Activated T-cell treated with anti-CD3 and anti-CD28 coated beads, Interleukin-2, amount 50 U/mL, for 72 hours (primary cell): ENCODE measurements at regions not wholly inside any gene's neighbourhood (a gene's known extent, or its start where the extent isn't known, plus 50 kb on each side); places are given as distances from the start of the nearest gene placed in this dataset.

Source experiments
- ATAC-seq, 2 donors: fragments of 150-1000 bp; cut with Tn5 transposase; replicated peaks in 1 of 2; 2 replicates each; pipeline ENCODE4 v1.10.0; 2021; ENCODE audit warnings: moderate library complexity in 2 of 2, mild to moderate bottlenecking in 1 of 2
- DNase-seq, 2 donors: peaks; one replicate each; pipeline ENCODE4 v3.0.0; 2021 to 2022; ENCODE audit warnings: mixed read lengths in 1 of 2
- H3K27ac Mint-ChIP-seq: one replicate; pipeline ENCODE4 v1.8.0; 2022; ENCODE audit warnings: mild to moderate bottlenecking, moderate library complexity, mixed read lengths
- H3K27me3 Mint-ChIP-seq: one replicate; pipeline ENCODE4 v1.8.0; 2022; ENCODE audit warnings: low read depth, mixed read lengths
- H3K36me3 Mint-ChIP-seq, 2 donors: one replicate each; pipeline ENCODE4 v1.8.0; 2022; ENCODE audit warnings: mixed read lengths in 2 of 2, mild to moderate bottlenecking in 1 of 2; ENCODE audit not compliant: insufficient read depth in 2 of 2
- H3K4me1 Mint-ChIP-seq: one replicate; pipeline ENCODE4 v1.8.0; 2022; ENCODE audit warnings: low read depth, mixed read lengths
- H3K4me3 Mint-ChIP-seq, 2 donors: one replicate each; pipeline ENCODE4 v1.8.0; 2022; ENCODE audit warnings: mild to moderate bottlenecking in 2 of 2, mixed read lengths in 2 of 2, moderate library complexity in 2 of 2
- H3K9me3 Mint-ChIP-seq, 2 donors: one replicate each; pipeline ENCODE4 v1.8.0; 2022; ENCODE audit warnings: mixed read lengths in 2 of 2

DNA sequence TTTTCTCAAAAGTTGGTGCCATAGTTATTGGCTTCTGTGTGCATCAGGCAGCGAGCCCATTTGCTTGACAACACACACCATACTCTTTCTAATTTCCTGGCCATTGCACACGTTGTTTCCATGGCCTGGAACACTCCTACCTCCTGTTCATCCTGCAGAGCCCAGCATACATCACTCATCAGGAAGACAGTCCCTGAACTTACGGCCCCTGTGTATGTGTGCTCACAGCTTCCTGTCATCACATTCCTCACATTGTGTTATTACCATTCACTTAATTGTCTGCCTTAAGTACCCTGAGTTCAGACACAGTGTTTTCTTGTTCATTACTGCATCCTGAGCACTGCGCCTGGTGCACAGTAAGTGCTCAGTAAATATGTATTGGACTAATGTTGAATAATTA lies 355.9 kb downstream of the PRELID2 start:
- Mint-ChIP-seq H3K27me3 (no peaks in the 10 kb centered on the region), H3K27ac (no peak overlapping the region), H3K36me3 (no peaks in the 10 kb centered on the region), H3K4me3 (no peak overlapping the region), H3K4me1 (no peaks in the 10 kb centered on the region), H3K9me3 (peaks cover 2 to 3% of the 10 kb centered on the region in 2 donors)
- no peak for DNase-seq
- ATAC-seq, result no peak

DNA sequence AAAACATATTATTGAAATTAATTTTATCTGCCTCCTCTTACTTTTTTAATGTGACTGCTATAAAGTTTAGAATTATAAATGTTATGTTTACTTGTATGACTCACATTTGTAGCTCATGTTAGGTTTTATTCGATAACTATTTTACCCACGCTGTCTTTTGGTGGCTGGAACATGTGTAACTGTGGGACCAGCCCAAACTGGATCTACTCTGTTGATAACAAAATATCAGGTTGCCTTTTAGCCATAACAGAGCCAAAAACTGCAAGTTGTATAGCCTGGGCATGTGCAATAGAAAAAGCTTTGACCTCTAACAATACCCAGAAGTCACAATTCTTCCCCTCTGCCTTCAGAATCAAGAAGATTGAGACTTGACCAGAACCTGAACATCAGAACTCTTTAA lies 356.5 kb downstream of the PRELID2 start:
- H3K27me3 Mint-ChIP-seq, result no peaks in the 10 kb centered on the region
- no peak overlapping the region for H3K4me3 Mint-ChIP-seq
- H3K9me3 Mint-ChIP-seq, result peaks cover 0 to 2% of the 10 kb centered on the region in 2 donors
- DNase-seq, result no peak
- no peak overlapping the region for H3K27ac Mint-ChIP-seq
- no peak for ATAC-seq
- H3K4me1 Mint-ChIP-seq, result no peaks in the 10 kb centered on the region
- H3K36me3 Mint-ChIP-seq, result no peaks in the 10 kb centered on the region

DNA sequence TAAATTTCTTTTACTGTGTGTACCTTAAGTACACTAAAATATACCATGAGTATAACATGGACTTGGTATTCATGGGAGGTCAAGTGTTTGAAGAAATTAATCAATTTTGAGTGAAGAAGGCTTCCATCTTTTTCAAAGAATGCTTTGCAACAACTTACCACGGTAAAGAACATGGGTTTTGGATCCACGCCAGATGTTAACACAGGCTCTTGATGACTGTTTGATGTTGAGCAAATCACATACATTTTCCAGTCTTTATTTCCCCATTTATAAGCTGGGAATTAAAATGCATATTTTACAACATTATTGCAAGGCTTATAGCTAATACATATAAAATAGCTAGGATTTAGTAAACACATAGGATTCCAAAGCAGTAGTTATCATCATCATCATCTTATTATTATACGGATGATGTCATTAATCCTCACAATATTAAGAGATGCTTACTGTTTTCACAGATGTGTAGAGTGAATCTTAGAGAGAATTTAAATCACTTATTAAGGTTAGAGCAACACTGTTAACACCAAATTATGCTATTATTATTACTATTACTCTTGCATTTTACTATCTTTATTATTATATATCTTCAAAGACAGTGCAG lies 362.0 kb downstream of the PRELID2 start:
- peaks cover 0 to 2% of the 10 kb centered on the region in 2 donors for H3K9me3 Mint-ChIP-seq
- no peaks in the 10 kb centered on the region for H3K27me3 Mint-ChIP-seq
- H3K36me3 Mint-ChIP-seq, result no peaks in the 10 kb centered on the region
- ATAC-seq (no peak), DNase-seq (no peak)
- H3K4me1 Mint-ChIP-seq, result no peaks in the 10 kb centered on the region
- no peak overlapping the region for H3K4me3 Mint-ChIP-seq
- no peak overlapping the region for H3K27ac Mint-ChIP-seq

DNA sequence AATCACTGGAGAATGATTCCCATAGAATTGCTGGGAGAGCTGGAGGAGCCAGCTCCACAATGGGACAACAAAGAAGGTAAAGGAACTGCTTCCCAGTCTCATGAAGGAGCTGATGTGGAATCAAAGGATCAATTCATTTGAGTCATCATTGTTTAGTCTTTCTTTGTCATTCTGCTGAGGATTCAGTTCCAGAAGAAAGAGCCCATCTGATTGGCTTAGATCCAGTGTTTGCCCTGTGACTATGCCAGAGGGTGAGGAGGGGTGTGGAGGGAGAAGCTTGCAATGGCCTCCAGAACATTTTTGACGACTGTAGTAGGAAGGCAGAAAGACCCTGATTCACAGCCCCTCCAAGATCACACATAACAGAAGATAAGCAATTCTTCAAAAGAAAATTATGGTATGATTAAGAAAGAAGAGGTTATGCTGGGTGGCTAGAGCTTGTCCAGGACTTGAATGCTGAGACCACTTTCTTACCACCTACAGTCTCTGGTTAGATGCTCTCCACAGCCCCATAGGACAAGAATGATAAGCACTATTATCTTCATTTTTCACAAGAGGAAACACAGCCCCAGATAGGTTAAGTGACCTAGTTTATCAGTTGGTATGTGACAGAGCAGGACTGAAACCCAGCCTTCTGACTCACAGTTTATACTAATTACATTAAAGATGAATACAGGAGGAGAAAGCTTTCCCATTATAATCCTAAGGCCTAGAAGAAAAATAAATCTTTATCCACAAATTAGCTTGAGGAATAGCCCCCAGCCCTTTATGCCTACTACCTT lies 363.1 kb downstream of the PRELID2 start:
- DNase-seq (no peak), ATAC-seq (no peak)
- Mint-ChIP-seq H3K9me3 (peaks cover 0 to 2% of the 10 kb centered on the region in 2 donors), H3K4me1 (no peaks in the 10 kb centered on the region), H3K4me3 (no peak overlapping the region), H3K27ac (no peak overlapping the region), H3K27me3 (no peaks in the 10 kb centered on the region), H3K36me3 (no peaks in the 10 kb centered on the region)

DNA sequence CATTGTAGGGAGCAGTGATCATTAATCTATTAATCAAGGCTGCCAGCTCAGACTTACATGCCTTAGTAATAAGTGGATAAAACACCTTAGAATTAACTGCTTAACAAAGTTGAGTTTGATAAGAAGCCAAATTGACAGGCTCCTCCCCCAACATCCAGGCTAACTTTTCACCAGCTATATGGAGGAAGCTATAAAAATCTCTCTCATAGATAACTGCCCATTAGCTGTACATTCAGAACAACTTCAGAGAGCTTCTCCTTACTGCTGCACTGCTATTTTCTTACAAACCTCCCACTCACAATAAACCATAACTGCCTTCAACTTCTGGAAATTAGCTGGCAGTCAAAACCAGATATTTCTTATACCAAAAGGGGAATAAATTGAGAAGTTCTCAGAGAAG lies 364.1 kb downstream of the PRELID2 start:
- Mint-ChIP-seq H3K9me3 (peaks cover 0 to 2% of the 10 kb centered on the region in 2 donors), H3K4me3 (no peak overlapping the region), H3K27ac (no peak overlapping the region), H3K4me1 (no peaks in the 10 kb centered on the region), H3K27me3 (no peaks in the 10 kb centered on the region), H3K36me3 (no peaks in the 10 kb centered on the region)
- ATAC-seq (no peak), DNase-seq (no peak)

DNA sequence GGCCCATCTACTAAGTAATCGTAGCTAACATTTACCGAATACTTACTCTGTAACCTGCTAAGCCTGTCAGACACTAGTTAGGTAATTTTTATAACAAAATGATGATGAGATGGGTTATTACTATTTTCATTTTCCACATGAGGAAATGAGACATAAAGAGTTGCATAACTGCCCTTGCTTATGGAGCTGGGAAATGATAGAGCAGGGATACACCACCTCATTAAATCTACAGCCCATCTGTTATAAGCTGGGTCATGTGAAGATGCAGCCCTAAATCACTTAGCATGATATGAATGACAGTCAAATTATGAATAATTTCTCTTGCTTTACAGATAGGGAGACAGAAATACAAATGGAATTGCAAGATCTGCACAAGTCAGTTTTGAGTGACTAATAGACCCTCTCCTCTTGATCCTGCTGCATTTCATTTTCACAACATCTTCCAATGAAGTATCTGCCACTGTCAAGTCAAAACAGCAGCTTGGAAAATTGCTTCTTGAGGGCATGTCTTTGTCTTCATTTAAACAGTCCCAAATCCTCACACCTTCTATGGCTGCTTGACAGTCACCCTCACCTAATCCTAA lies 364.7 kb downstream of the PRELID2 start:
- no peaks in the 10 kb centered on the region for H3K27me3 Mint-ChIP-seq
- no peaks in the 10 kb centered on the region for H3K36me3 Mint-ChIP-seq
- H3K4me3 Mint-ChIP-seq, result no peak overlapping the region
- ATAC-seq, result no peak
- H3K27ac Mint-ChIP-seq, result no peak overlapping the region
- no peak for DNase-seq
- H3K4me1 Mint-ChIP-seq, result no peaks in the 10 kb centered on the region
- peaks cover under 1 to 2% of the 10 kb centered on the region in 2 donors for H3K9me3 Mint-ChIP-seq

DNA sequence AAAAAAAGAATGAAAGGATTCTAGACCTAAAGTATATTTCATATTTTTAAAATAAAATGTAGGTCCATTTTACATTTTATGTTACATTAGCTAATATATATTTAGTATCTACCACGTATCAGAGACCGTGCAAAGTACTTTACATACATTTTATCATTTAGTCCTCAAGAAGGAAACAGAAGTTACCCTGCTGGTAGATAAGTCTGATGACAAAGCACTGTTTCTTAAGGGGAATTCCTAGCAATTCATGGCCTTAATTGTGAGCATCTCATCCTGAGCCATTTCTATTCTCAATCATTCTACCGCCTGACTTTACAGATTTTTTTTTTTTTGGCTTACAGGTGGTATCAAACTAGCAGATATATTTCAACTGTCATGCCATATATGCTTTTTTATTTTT lies 367.7 kb downstream of the PRELID2 start:
- H3K27ac Mint-ChIP-seq, result no peak overlapping the region
- no peak for DNase-seq
- H3K36me3 Mint-ChIP-seq, result no peaks in the 10 kb centered on the region
- no peak for ATAC-seq
- no peak overlapping the region for H3K4me3 Mint-ChIP-seq
- no peaks in the 10 kb centered on the region for H3K4me1 Mint-ChIP-seq
- H3K27me3 Mint-ChIP-seq, result no peaks in the 10 kb centered on the region
- H3K9me3 Mint-ChIP-seq, result peaks cover 2% of the 10 kb centered on the region in 2 donors

DNA sequence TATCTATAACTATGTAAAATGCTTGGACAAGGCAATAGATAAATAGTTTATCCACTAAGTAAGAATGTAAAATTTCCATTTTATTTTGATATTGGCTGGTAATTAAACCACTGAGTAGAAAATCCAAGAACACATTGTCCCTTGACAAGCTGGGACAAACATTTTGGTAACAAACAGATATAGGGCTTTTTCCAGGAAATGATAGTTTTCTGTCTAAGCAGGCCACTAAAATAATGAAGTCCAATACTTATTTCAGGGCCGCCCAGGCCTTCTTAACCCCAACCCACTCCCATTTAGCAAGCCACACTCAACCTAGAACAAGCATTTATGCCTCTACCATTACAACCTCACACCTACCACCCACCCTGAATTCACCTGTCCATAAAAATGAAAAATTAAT lies 368.6 kb downstream of the PRELID2 start:
- peaks cover 2% of the 10 kb centered on the region in 2 donors for H3K9me3 Mint-ChIP-seq
- ATAC-seq (no peak), DNase-seq (no peak)
- no peak overlapping the region for H3K4me3 Mint-ChIP-seq
- no peaks in the 10 kb centered on the region for H3K4me1 Mint-ChIP-seq
- H3K36me3 Mint-ChIP-seq, result no peaks in the 10 kb centered on the region
- no peaks in the 10 kb centered on the region for H3K27me3 Mint-ChIP-seq
- H3K27ac Mint-ChIP-seq, result no peak overlapping the region

DNA sequence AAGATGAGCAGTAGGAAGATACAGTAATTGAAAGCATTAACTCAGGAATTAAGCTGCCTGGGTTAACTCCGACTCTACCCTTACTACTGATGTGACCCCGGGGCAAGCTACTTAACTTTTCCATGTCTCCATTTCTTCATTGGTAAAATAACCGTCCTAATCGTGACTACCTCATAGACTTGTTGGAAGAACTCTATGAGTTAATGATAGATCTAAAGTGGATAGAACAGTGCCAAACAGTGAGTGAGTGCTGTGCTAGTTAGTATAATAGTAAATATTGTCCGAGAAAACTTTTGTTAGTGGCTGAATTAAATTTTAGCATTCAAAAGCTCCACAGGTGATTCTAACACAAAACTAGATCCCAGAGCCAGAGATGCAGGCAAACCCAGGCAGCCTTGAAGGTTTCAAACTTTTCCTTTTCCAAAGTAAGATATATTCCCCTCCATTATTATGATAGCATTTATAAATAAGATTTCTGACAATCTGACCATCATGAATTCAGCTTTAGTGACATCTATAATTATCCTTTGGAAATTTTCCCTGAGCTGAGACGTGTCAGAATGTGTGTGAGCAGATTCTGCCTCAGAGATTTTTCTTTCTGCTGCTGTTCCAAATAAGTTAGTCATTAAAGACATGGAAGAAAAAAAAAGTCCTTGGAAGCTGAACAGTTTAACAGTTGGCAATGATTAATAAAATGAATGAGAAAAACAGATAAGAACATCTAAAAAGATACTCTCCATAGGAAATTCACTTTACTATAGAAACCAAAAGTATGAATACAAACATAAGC lies 369.5 kb downstream of the PRELID2 start:
- DNase-seq (no peak), ATAC-seq (no peak)
- Mint-ChIP-seq H3K4me3 (no peak overlapping the region), H3K27me3 (no peaks in the 10 kb centered on the region), H3K27ac (no peak overlapping the region), H3K9me3 (peaks cover 2% of the 10 kb centered on the region in 2 donors), H3K36me3 (no peaks in the 10 kb centered on the region), H3K4me1 (no peaks in the 10 kb centered on the region)

DNA sequence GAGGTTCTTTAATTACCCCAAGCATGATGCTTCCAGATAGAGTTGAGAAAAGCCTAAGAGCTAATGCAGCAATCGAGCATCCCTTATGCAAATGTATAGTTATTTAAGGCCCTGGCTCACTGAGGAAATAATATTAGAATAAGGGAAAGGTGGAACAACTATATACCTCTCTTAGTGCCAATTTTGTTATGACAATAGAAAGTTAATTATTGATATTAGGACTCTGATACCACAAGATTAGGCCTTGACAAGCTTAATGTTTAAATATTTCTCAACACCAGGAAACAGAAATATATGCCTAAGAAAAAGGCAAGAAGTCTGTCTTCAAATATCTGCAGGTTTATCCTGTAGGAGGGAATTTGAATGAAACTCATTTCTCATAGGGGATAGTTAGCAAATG lies 371.0 kb downstream of the PRELID2 start:
- no peak for ATAC-seq
- DNase-seq, result no peak
- Mint-ChIP-seq H3K9me3 (peaks cover 0 to 2% of the 10 kb centered on the region in 2 donors), H3K4me3 (no peak overlapping the region), H3K36me3 (no peaks in the 10 kb centered on the region), H3K27me3 (no peaks in the 10 kb centered on the region), H3K27ac (no peak overlapping the region), H3K4me1 (no peaks in the 10 kb centered on the region)

DNA sequence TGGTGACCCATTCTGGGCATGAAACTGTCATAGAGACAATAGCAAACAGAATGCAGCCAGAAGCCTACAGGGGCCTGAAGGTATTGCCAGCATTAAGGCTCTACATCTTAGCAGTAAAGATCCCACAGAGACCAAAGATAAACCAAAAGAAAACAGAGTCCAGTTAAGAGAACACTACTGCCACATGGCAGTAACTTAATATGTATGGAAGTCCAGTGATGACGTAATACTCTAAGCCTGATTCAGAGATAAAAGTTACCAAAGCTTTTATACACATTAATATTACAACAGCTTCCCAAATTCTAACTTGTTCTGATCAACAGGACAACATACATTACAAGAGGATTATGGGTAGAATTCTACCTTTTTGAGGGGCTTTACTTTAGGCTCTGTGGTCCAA lies 371.5 kb downstream of the PRELID2 start:
- Mint-ChIP-seq H3K27me3 (no peaks in the 10 kb centered on the region), H3K27ac (no peak overlapping the region), H3K9me3 (peaks cover 0 to 2% of the 10 kb centered on the region in 2 donors), H3K4me3 (no peak overlapping the region), H3K4me1 (no peaks in the 10 kb centered on the region), H3K36me3 (no peaks in the 10 kb centered on the region)
- ATAC-seq (no peak), DNase-seq (no peak)

DNA sequence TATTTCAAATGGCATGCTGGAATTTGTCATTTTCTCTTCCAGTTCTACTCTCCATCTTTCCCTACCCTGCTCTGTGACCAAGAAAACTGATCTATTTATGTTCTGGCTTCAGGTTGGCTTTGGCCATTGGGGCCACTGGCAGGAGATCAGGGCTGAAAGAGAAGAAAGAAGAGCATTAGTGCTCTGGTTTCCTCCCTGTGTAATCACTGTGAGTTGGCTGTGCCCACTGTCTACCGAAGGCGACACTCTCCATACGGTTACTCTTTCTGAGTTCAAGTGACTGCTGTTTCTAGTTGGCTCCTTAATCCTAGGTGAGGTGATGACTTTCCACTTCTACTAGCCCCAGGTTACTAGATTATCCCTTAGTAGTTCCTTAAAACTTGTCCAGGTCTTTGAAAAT lies 372.6 kb downstream of the PRELID2 start:
- Mint-ChIP-seq H3K27me3 (no peaks in the 10 kb centered on the region), H3K4me1 (no peaks in the 10 kb centered on the region), H3K27ac (no peak overlapping the region), H3K4me3 (no peak overlapping the region), H3K36me3 (no peaks in the 10 kb centered on the region), H3K9me3 (peaks cover 0 to 2% of the 10 kb centered on the region in 2 donors)
- DNase-seq (no peak), ATAC-seq (no peak)

DNA sequence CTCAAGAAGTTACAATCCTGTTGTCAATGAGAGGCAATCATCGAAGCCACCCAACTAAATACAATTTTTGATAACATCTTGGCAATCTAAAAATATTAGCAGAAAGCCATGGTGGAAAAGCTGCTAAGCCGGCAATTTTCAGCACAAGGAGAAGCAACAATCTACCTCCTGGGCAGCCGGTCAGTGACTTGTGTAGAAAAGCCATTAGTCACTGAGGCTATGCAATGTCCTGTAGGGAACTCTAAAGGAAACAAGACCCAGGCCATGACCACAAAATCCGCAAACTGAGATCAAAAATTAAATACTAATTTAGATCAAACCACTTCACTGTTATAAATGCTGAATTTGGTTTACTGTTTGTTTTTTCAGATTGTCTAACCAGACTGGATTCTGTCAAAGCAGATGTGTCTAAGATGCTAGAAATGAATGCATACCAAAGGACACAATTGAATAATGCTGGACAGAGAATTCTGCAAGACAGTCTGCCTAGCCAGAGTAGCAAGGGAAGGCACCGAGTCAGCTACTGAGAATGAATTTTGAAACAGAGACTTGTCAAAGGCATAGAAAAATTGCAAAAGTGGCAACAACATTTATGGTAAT lies 384.8 kb downstream of the PRELID2 start:
- Mint-ChIP-seq H3K27me3 (no peaks in the 10 kb centered on the region), H3K27ac (no peak overlapping the region), H3K4me1 (no peaks in the 10 kb centered on the region), H3K36me3 (no peaks in the 10 kb centered on the region), H3K4me3 (no peak overlapping the region), H3K9me3 (peaks cover 2 to 5% of the 10 kb centered on the region in 2 donors)
- ATAC-seq (no peak), DNase-seq (no peak)
